ENCODE measurements at regions not wholly inside any gene's neighbourhood (a gene's known extent, or its start where the extent isn't known, plus 50 kb on each side); places are given as distances from the start of the nearest gene placed in this dataset.

DNA sequence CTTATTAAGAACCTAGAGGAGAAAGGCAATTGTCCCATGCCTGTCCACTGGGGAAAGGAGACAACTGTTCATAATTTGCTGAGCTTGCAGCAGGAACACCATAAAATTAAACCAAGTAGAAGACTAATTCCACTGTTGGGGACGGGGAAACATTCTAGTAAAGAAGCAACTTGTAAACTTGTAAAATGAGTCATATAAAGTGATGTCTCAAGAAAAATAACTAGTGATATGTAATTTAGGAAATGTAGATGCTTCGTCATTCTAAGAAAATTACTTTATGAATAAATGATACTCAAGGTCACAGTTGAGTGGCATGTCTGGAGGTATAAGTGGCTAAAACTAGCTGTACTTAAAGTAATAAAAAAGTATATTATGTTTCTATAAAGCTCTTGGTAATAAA lies 121.2 kb upstream of the MID1 start:
- TF ChIP-seq, protein P1, sequence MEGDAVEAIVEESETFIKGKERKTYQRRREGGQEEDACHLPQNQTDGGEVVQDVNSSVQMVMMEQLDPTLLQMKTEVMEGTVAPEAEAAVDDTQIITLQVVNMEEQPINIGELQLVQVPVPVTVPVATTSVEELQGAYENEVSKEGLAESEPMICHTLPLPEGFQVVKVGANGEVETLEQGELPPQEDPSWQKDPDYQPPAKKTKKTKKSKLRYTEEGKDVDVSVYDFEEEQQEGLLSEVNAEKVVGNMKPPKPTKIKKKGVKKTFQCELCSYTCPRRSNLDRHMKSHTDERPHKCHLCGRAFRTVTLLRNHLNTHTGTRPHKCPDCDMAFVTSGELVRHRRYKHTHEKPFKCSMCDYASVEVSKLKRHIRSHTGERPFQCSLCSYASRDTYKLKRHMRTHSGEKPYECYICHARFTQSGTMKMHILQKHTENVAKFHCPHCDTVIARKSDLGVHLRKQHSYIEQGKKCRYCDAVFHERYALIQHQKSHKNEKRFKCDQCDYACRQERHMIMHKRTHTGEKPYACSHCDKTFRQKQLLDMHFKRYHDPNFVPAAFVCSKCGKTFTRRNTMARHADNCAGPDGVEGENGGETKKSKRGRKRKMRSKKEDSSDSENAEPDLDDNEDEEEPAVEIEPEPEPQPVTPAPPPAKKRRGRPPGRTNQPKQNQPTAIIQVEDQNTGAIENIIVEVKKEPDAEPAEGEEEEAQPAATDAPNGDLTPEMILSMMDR (IDR thresholded peaks at IDR 0.05; ENCODE audit: low read depth, low read length, missing control alignments): no peak
- DNase-seq (ENCODE audit: low read depth): no peak
- in situ Hi-C loops (cut with HindIII; ENCODE audit: low sequenced_read_pairs): loop anchor here (5.0 kb wide), 1 partner anchor 84 kb away; no protein-coding TSS in a partner anchor

DNA sequence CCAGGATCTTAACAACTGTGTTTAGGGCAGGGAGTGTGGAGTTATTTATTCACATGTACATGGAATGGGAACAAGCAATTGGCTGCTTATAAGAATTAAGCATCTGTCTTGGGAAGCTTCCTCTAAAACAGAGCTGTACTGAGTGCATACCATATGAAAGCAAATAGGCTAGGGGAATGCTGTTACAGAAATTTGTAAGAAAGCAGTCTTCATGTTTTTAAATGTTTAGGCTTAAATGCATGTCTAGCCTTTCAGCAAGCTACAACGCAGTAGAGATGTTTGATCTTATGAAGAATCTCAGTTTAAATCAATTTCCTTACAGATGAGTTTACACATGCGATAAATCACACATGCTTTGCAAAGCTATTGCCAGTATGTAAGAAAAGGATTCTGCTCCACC lies 123.1 kb upstream of the MID1 start:
- no peak overlapping the region for H3K4me3 ChIP-seq (ENCODE audit: low read depth, low read length)
- in situ Hi-C loops (cut with HindIII; ENCODE audit: low sequenced_read_pairs): loop anchor here (5.0 kb wide), 1 partner anchor 86 kb away; no protein-coding TSS in a partner anchor
- no peak for DNase-seq (ENCODE audit: low read depth)
- TF ChIP-seq, protein P1 (IDR thresholded peaks at IDR 0.05; ENCODE audit: low read depth, low read length, missing control alignments): no peak

More for the DNA sequence above, 121.2 kb upstream of the MID1 start:
- no peak overlapping the region for H3K4me3 ChIP-seq (ENCODE audit: low read depth, low read length)

DNA sequence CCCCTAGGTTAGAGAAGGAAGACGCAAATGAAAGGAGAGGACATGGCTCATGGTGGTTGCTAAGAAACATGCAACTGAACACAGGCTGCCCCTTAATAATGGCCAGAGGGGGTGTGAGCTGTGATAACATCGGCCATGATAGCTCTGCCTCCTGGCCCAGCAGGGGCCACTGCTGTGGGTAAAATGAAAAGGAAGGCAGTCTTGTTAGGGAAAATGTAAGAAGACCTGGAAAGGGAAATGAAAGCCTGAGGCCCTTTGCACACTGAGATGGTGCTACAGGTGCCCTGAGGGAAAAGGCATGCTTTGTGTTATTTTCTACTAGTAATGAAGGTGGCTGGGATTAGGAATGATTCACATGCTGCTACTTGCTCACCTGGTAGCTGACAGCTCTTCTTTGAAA lies 123.6 kb upstream of the MID1 start:
- TF ChIP-seq, protein P1 (IDR thresholded peaks at IDR 0.05; ENCODE audit: low read depth, low read length, missing control alignments): no peak
- H3K4me3 ChIP-seq (ENCODE audit: low read depth, low read length): no peak overlapping the region
- DNase-seq (ENCODE audit: low read depth): no peak
- in situ Hi-C loops (cut with HindIII; ENCODE audit: low sequenced_read_pairs): loop anchor here (5.0 kb wide), 1 partner anchor 87 kb away; no protein-coding TSS in a partner anchor

DNA sequence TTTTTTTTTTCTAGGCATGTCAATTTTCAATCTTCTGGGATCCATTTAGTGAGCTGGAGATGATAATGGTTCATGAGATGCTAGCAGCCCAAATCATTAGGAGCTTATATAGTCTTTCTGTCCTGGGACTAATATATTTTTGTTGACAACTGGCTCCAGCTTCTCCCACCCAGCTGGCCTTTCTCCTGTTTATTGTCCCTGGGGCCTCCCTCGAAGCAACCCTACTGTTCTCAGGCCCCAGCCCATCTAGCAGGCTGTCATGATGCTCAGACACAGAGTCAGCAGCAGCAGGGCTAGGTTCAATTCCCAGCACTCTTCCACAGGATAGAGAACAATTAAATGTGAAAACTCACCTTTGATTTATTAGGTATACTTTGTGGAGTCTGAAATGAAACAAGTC lies 127.6 kb upstream of the MID1 start:
- TF ChIP-seq, protein P1 (IDR thresholded peaks at IDR 0.05; ENCODE audit: low read depth, low read length, missing control alignments): no peak
- H3K4me3 ChIP-seq (ENCODE audit: low read depth, low read length): no peak overlapping the region
- in situ Hi-C loops (cut with HindIII; ENCODE audit: low sequenced_read_pairs): no loop called here
- DNase-seq (ENCODE audit: low read depth): no peak

DNA sequence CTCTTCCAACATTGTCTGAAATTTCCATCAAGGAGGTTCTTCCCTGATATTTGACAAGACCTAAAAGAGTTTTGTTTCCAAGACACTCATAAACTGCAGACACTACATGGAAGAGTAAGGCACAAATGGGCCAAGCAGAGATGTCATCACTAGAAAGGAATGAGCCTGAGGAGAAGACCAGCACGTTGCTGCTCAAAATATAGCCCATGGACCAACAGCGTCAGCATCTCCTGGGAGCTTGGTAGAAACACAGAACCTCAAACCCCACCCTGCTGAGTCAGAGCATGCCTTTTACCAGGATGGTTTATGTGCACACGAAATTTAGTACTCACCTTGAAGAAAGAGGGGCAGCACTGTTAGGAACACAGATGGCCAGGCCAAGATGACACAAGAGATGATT lies 128.7 kb upstream of the MID1 start:
- TF ChIP-seq, protein P1 (IDR thresholded peaks at IDR 0.05; ENCODE audit: low read depth, low read length, missing control alignments): no peak

DNA sequence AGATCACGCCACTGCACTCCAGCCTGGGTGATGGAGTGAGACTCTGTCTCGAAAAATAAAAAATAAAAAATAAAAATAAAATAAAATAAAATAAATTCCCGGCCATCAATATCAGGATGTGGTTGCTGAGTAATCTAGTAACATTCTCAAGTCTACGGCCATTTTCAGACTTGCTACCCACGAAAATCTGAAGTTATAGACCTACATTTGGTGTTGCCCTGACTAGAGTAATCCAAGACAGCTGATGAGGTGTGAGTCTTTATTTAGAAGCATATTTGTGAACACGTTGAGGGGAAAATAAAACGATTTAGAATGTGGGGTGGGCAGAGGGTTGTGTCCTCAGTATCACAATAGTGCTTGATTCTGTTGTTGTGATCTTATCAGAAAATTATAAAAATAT lies 130.2 kb upstream of the MID1 start:
- DNase-seq (ENCODE audit: low read depth): no peak
- in situ Hi-C loops (cut with HindIII; ENCODE audit: low sequenced_read_pairs): no loop called here
- H3K4me3 ChIP-seq (ENCODE audit: low read depth, low read length): no peak overlapping the region
- TF ChIP-seq, protein P1 (IDR thresholded peaks at IDR 0.05; ENCODE audit: low read depth, low read length, missing control alignments): no peak

More for the DNA sequence above, 128.7 kb upstream of the MID1 start:
- DNase-seq (ENCODE audit: low read depth): no peak
- in situ Hi-C loops (cut with HindIII; ENCODE audit: low sequenced_read_pairs): no loop called here
- no peak overlapping the region for H3K4me3 ChIP-seq (ENCODE audit: low read depth, low read length)

DNA sequence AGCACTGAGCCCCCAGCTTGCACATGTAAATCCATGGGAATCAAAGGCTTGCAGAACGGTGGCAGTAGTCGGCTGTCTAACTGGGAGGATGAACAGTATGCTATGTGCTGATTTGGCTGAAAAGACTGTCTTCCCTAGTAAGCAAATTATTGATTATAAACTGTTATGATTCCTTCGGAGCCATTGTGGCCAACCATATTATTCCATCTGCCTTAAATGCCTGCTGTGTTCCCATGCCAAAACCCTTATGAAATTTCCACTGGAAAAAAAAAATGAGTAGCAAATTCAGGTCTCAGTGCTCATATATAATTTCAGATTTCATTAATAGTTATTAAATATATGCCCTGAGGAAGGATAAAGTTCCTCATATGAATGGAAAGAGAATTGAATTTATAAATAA lies 132.7 kb upstream of the MID1 start:
- DNase-seq (ENCODE audit: low read depth): no peak
- TF ChIP-seq, protein P1 (IDR thresholded peaks at IDR 0.05; ENCODE audit: low read depth, low read length, missing control alignments): no peak
- H3K4me3 ChIP-seq (ENCODE audit: low read depth, low read length): no peak overlapping the region
- in situ Hi-C loops (cut with HindIII; ENCODE audit: low sequenced_read_pairs): no loop called here

Data from astrocyte of the cerebellum (primary cell).